Mesenchymal stem cell (in vitro differentiated cells and primary cell): ENCODE measurements at regions not wholly inside any gene's neighbourhood (a gene's known extent, or its start where the extent isn't known, plus 50 kb on each side); places are given as distances from the start of the nearest gene placed in this dataset.
A peak's percentile ranks its signal among the peaks of the same experiment; 100 is the strongest.

ENCODE experiments used
- DNase-seq: peaks from one replicate; pipeline ENCODE4 v3.0.0-alpha.2; 2013
- H2AFZ ChIP-seq: one replicate; pipeline ENCODE4 v1.6.1; 2013; ENCODE audit warnings: low read depth, mild to moderate bottlenecking, control low read depth, inconsistent platforms, low read length, moderate library complexity
- H2AK5ac ChIP-seq: 2 replicates; pipeline ENCODE4 v1.6.1; 2013; ENCODE audit warnings: low read length, moderate library complexity, mild to moderate bottlenecking, inconsistent platforms; ENCODE audit not compliant: severe bottlenecking
- H2BK120ac ChIP-seq: one replicate; pipeline ENCODE4 v1.6.1; 2013; ENCODE audit warnings: low read depth, mild to moderate bottlenecking, inconsistent platforms, low read length, moderate library complexity
- H2BK12ac ChIP-seq, 2 experiments: one replicate each; pipeline ENCODE4 v1.6.1; 2013; ENCODE audit warnings: inconsistent platforms in 2 of 2, low read length in 2 of 2, mild to moderate bottlenecking in 2 of 2, moderate library complexity in 2 of 2, control low read depth in 1 of 2
- H2BK15ac ChIP-seq: one replicate; pipeline ENCODE4 v1.6.1; 2013; ENCODE audit warnings: mild to moderate bottlenecking, low read depth, inconsistent platforms; ENCODE audit not compliant: poor library complexity, severe bottlenecking
- H2BK5ac ChIP-seq: 2 replicates; pipeline ENCODE4 v1.6.1; 2013; ENCODE audit warnings: low read depth, mild to moderate bottlenecking, low read length, control low read depth, inconsistent platforms; ENCODE audit not compliant: poor library complexity, severe bottlenecking
- H3K14ac ChIP-seq, 2 experiments: one replicate each; pipeline ENCODE4 v1.6.1; 2013; ENCODE audit warnings: inconsistent platforms in 2 of 2, low read length in 2 of 2, control low read depth in 1 of 2, mild to moderate bottlenecking in 1 of 2, moderate library complexity in 1 of 2
- H3K18ac ChIP-seq, 2 experiments: one replicate each; pipeline ENCODE4 v1.6.1; 2013; ENCODE audit warnings: inconsistent platforms in 2 of 2, low read length in 2 of 2, control low read depth in 1 of 2, low read depth in 1 of 2, mild to moderate bottlenecking in 1 of 2
- H3K23ac ChIP-seq, 2 experiments: one replicate each; pipeline ENCODE4 v1.6.1; 2013; ENCODE audit warnings: inconsistent platforms in 2 of 2, low read length in 2 of 2, mild to moderate bottlenecking in 2 of 2, moderate library complexity in 2 of 2, control low read depth in 1 of 2
- H3K27ac ChIP-seq: 2 replicates; pipeline ENCODE4 v1.5.1; 2013; ENCODE audit warnings: mild to moderate bottlenecking, moderate library complexity, low read length, control low read depth, inconsistent platforms; ENCODE audit not compliant: poor library complexity, severe bottlenecking
- H3K27me3 ChIP-seq, 2 experiments: 2 replicates each; pipeline versions ENCODE4 v1.6.1 to v1.7.0; 2013; ENCODE audit warnings: low read length in 2 of 2, mild to moderate bottlenecking in 2 of 2, moderate library complexity in 2 of 2, control low read depth in 1 of 2, inconsistent platforms in 1 of 2; ENCODE audit not compliant: control insufficient read depth in 1 of 2, insufficient read depth in 1 of 2
- H3K36me3 ChIP-seq, 2 experiments: 2 replicates each; pipeline versions ENCODE4 v1.6.1 to v1.7.0; 2013; ENCODE audit warnings: low read length in 2 of 2, control low read depth in 1 of 2, inconsistent platforms in 1 of 2, low read depth in 1 of 2, mild to moderate bottlenecking in 1 of 2; ENCODE audit not compliant: insufficient read depth in 2 of 2, control insufficient read depth in 1 of 2
- H3K4ac ChIP-seq, 2 experiments: one replicate each; pipeline ENCODE4 v1.6.1; 2013; ENCODE audit warnings: inconsistent platforms in 2 of 2, low read length in 2 of 2, mild to moderate bottlenecking in 2 of 2, moderate library complexity in 2 of 2, control low read depth in 1 of 2, low read depth in 1 of 2
- H3K4me1 ChIP-seq: 2 replicates; pipeline ENCODE4 v1.6.1; 2013; ENCODE audit warnings: low read depth, low read length, control low read depth; ENCODE audit not compliant: control insufficient read depth, insufficient read depth
- H3K4me2 ChIP-seq: 2 replicates; pipeline ENCODE4 v1.6.1; 2013; ENCODE audit warnings: low read length, mild to moderate bottlenecking, inconsistent platforms; ENCODE audit not compliant: poor library complexity, severe bottlenecking
- H3K4me3 ChIP-seq, 2 experiments: 2 replicates each; pipeline versions ENCODE4 v1.5.1 to v1.7.0; 2013; ENCODE audit warnings: low read length in 2 of 2, mild to moderate bottlenecking in 2 of 2, control low read depth in 1 of 2, low read depth in 1 of 2; ENCODE audit not compliant: insufficient read depth in 1 of 2
- H3K79me1 ChIP-seq: replicated peaks from 2 replicates; pipeline ENCODE4 v1.6.1; 2013; ENCODE audit warnings: mild to moderate bottlenecking, control low read depth, low read length, inconsistent platforms; ENCODE audit not compliant: poor library complexity, severe bottlenecking
- H3K9ac ChIP-seq: 2 replicates; pipeline ENCODE4 v1.7.0; 2013; ENCODE audit warnings: mild to moderate bottlenecking, low read length, moderate library complexity
- H3K9me3 ChIP-seq: 2 replicates; pipeline ENCODE4 v1.7.0; 2013; ENCODE audit warnings: mild to moderate bottlenecking, low read length; ENCODE audit not compliant: control insufficient read depth
- H4K8ac ChIP-seq: one replicate; pipeline ENCODE4 v1.6.1; 2013; ENCODE audit warnings: inconsistent platforms, mild to moderate bottlenecking, low read length, moderate library complexity
- H4K91ac ChIP-seq: one replicate; pipeline ENCODE4 v1.6.1; 2013; ENCODE audit warnings: mild to moderate bottlenecking, low read length, inconsistent platforms
- WGBS: methylation state at CpG from one replicate; pipeline ENCODE4 v1.1.7; 2013; ENCODE audit warnings: mixed read lengths; 5-methylcytosine and 5-hydroxymethylcytosine counted together

- Histone ChIP-seq H3K27me3 (peaks cover 0 to 2% of the 10 kb centered on the region in 2 experiments), H2BK5ac (no peak overlapping the region), H3K9ac (no peak overlapping the region), H2AK5ac (no peak overlapping the region), H3K27ac (no peak overlapping the region), H2BK120ac (no peak overlapping the region), H3K36me3 (no peaks in the 10 kb centered on the region), H3K4ac (no peak overlapping the region), H3K4me2 (no peak overlapping the region), H2AFZ (no peak overlapping the region), H3K18ac (no peak overlapping the region), H3K4me3 (no peak overlapping the region), H3K14ac (no peak overlapping the region), H3K23ac (no peak overlapping the region), H3K9me3 (no peaks in the 10 kb centered on the region), H4K8ac (no peak overlapping the region), H3K79me1 (no peaks in the 10 kb centered on the region), H2BK15ac (no peak overlapping the region), H3K4me1 (no peaks in the 10 kb centered on the region), H4K91ac (no peak overlapping the region), H2BK12ac (no peak overlapping the region)
- DNase-seq = no peak
- WGBS = 85% methylated on average over 2 of the region's 2 CpGs
These were observed 398.6 kb downstream of the SHANK2 start for GRCh38 chr11:70853770-70854108.

- Histone ChIP-seq H3K9ac (no peak overlapping the region), H3K79me1 (no peaks in the 10 kb centered on the region), H4K91ac (peak overlapping the region; percentile 29), H2AK5ac (no peak overlapping the region), H3K14ac (no peak overlapping the region), H3K4me3 (no peak overlapping the region), H3K27me3 (peaks cover 0 to 2% of the 10 kb centered on the region in 2 experiments), H2BK5ac (no peak overlapping the region), H3K4me1 (no peaks in the 10 kb centered on the region), H2BK15ac (no peak overlapping the region), H3K4me2 (no peak overlapping the region), H3K23ac (no peak overlapping the region), H3K4ac (no peak overlapping the region), H2BK12ac (no peak overlapping the region), H3K36me3 (no peaks in the 10 kb centered on the region), H2AFZ (no peak overlapping the region), H3K18ac (no peak overlapping the region), H4K8ac (no peak overlapping the region), H3K27ac (no peak overlapping the region), H2BK120ac (no peak overlapping the region), H3K9me3 (no peaks in the 10 kb centered on the region)
- DNase-seq = no peak
- WGBS = 80% methylated on average over 3 of the region's 3 CpGs
These were observed 398.2 kb downstream of the SHANK2 start for GRCh38 chr11:70854201-70854600.

GRCh38 chr11:70854901-70855556 is 397.3 kb downstream of the SHANK2 start:
- Histone ChIP-seq H3K4me1 (no peaks in the 10 kb centered on the region), H2AK5ac (no peak overlapping the region), H2BK5ac (no peak overlapping the region), H3K18ac (no peak overlapping the region), H3K4me3 (no peak overlapping the region), H3K4ac (no peak overlapping the region), H2BK15ac (no peak overlapping the region), H2BK12ac (no peak overlapping the region), H3K9me3 (no peaks in the 10 kb centered on the region), H2AFZ (no peak overlapping the region), H3K27ac (no peak overlapping the region), H2BK120ac (no peak overlapping the region), H3K27me3 (peaks cover 0 to 2% of the 10 kb centered on the region in 2 experiments), H3K14ac (no peak overlapping the region), H3K36me3 (no peaks in the 10 kb centered on the region), H3K79me1 (no peaks in the 10 kb centered on the region), H3K4me2 (no peak overlapping the region), H3K9ac (no peak overlapping the region), H4K8ac (no peak overlapping the region), H4K91ac (no peak overlapping the region), H3K23ac (no peak overlapping the region)
- WGBS = 60% methylated on average over 6 of the region's 6 CpGs
- DNase-seq = no peak

GRCh38 chr11:70857894-70858293 is 394.5 kb downstream of the SHANK2 start:
- Histone ChIP-seq H2AK5ac (no peak overlapping the region), H2BK12ac (no peak overlapping the region), H4K91ac (no peak overlapping the region), H2BK15ac (no peak overlapping the region), H2BK5ac (no peak overlapping the region), H2BK120ac (no peak overlapping the region), H3K4me1 (peaks cover 2% of the 10 kb centered on the region), H3K18ac (no peak overlapping the region), H4K8ac (no peak overlapping the region), H3K23ac (no peak overlapping the region), H3K9ac (no peak overlapping the region), H3K27me3 (no peaks in the 10 kb centered on the region), H3K36me3 (no peaks in the 10 kb centered on the region), H3K4ac (no peak overlapping the region), H3K4me3 (no peak overlapping the region), H2AFZ (no peak overlapping the region), H3K9me3 (no peaks in the 10 kb centered on the region), H3K27ac (no peak overlapping the region), H3K4me2 (no peak overlapping the region), H3K79me1 (no peaks in the 10 kb centered on the region), H3K14ac (no peak overlapping the region)
- DNase-seq = no peak
- WGBS = 93% methylated on average over 3 of the region's 3 CpGs
